ENCODE measurements at regions not wholly inside any gene's neighbourhood (a gene's known extent, or its start where the extent isn't known, plus 50 kb on each side); places are given as distances from the start of the nearest gene placed in this dataset.
"Not testable (repeated sequence)": the region's sequence is repeated elsewhere in the genome, so short reads cannot be mapped to it uniquely, and the experiment has no call there.

DNA sequence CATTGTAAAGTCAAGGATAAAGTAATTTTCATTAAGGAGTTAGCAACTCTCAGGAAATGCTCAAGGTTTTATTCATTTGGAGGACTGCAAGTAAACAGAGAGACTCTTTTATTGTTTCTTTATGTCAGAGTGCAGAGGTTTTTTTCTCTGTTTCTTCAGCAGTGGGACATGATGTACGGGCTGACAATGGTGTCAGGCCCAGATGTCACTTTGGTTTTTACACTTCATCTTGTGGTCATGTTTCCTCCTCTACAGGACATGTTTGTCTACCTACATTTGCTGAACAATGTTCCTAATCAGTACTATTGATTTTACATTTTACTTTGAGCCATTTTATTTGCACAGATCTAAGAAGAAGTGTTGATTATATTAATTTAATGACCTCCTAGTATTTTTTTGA is 72.8 kb upstream of the PARP8 start:
- Mint-ChIP-seq H3K27ac (peak overlapping the region; percentile 73), H3K36me3 (ENCODE audit: low read depth) (peaks cover 27% of the 10 kb centered on the region), H3K27me3 (ENCODE audit: insufficient read depth) (no peaks in the 10 kb centered on the region), H3K4me1 (ENCODE audit: low read depth) (peaks cover 57% of the 10 kb centered on the region), H3K9me3 (peaks cover 25% of the 10 kb centered on the region), H3K4me3 (peak overlapping the region; percentile 32)
- intact Hi-C loops (cut with micrococcal nuclease) = loop anchor here (1.0 to 5.0 kb wide), 4 partner anchors 29 to 153 kb away; no protein-coding TSS in a partner anchor
- peak; percentile 25 for DNase-seq (ENCODE audit: low spot score)

DNA sequence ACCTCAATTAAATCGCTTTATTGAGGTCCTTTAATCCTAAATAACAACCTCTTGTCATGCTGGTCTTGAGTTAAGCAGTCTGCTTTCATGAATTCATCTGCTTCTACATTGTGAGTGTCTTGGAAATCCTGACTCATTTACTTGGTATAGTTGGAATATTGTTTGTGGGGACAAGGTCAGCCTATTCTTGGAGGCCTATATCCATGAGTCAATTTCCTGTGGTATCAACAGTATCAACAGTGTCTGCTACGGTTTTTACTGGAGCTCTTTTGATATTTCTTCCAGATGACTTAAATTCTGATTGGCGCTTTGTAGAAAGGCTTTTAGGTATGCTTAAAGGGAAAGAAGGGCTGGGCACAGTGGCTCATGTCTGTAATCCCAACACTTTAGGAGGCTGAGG is 71.2 kb upstream of the PARP8 start:
- intact Hi-C loops (cut with micrococcal nuclease) = loop anchor here (2.0 kb wide), 1 partner anchor 30 kb away; no protein-coding TSS in a partner anchor
- Mint-ChIP-seq H3K36me3 (ENCODE audit: low read depth) (peaks cover 34% of the 10 kb centered on the region), H3K9me3 (peaks cover 37% of the 10 kb centered on the region), H3K27ac (no peak overlapping the region), H3K4me3 (no peak overlapping the region), H3K27me3 (ENCODE audit: insufficient read depth) (no peaks in the 10 kb centered on the region), H3K4me1 (ENCODE audit: low read depth) (peaks cover 55% of the 10 kb centered on the region)
- DNase-seq (ENCODE audit: low spot score) = no peak

GRCh38 chr5:50601576-50601975 is 64.9 kb upstream of the PARP8 start:
- peaks cover 31% of the 10 kb centered on the region for H3K36me3 Mint-ChIP-seq (ENCODE audit: low read depth)
- H3K4me1 Mint-ChIP-seq (ENCODE audit: low read depth) = peaks cover 28% of the 10 kb centered on the region
- H3K4me3 Mint-ChIP-seq; H3K27me3 Mint-ChIP-seq (ENCODE audit: insufficient read depth); H3K27ac Mint-ChIP-seq; intact Hi-C loops (cut with micrococcal nuclease): not testable (repeated sequence)
- peak; percentile 16 for DNase-seq (ENCODE audit: low spot score)
- peaks cover 37% of the 10 kb centered on the region for H3K9me3 Mint-ChIP-seq

- Mint-ChIP-seq H3K4me1 (ENCODE audit: low read depth) (peaks cover 25% of the 10 kb centered on the region), H3K27ac (no peak overlapping the region), H3K9me3 (peaks cover 17% of the 10 kb centered on the region), H3K4me3 (no peak overlapping the region), H3K36me3 (ENCODE audit: low read depth) (peaks cover 10% of the 10 kb centered on the region), H3K27me3 (ENCODE audit: insufficient read depth) (no peaks in the 10 kb centered on the region)
- intact Hi-C loops (cut with micrococcal nuclease) = no loop called here
- DNase-seq (ENCODE audit: low spot score) = no peak
Observed at GRCh38 chr5:50606179-50606578, 60.3 kb upstream of the PARP8 start.

DNA sequence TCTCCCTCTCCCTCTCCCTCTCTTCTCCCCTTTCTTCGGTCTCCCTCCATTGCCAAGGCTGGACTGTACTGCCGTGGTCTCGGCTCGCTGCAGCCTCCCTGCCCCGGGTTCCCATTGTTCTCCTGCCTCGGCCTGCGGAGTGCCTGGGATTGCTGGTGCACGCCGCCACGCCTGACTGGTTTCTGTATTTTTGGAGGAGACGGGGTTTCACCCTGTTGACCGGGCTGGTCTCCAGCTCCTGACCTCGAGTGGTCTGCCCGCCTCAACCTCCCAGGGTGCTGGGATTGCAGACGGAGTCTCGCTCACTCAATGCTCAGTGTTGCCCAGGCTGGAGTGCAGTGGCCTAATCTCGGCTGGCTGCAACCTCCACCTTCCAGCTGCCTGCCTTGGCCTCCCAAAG is 59.0 kb upstream of the PARP8 start:
- intact Hi-C loops (cut with micrococcal nuclease) = not testable (repeated sequence)
- peaks cover 10% of the 10 kb centered on the region for H3K36me3 Mint-ChIP-seq (ENCODE audit: low read depth)
- H3K9me3 Mint-ChIP-seq = peaks cover 16% of the 10 kb centered on the region

DNA sequence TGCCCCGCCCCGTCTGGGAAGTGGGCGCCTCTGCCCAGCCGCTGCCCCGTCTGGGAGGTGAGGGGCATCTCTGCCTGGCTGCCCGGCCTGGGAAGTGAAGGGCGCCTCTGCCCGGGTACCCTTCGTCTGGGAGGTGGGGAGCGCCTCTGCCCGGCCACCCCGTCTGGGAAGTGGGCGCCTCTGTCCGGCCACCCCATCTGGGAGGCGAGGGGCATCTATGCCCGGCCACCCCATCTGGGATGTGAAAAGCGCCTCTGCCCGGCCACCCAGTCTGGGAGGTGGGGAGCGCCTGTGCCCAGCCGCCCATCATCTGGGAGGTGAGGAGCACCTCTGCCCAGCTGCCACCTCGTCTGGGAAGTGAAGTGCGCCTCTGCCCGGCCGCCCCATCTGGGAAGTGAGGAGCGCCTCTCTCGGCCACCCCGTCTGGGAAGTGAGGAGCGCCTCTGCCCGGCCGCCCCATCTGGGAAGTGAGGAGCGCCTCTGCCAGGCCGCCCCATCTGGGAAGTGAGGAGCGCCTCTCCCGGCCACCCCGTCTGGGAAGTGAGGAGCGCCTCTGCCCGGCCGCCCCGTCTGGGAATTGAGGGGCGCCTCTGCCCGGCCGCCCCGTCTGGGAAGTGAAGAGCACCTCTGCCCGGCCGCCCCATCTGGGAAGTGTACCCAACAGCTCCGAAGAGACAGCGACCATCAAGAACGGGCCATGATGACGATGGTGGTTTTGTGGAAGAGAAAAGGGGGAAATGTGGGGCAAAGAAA is 58.3 kb upstream of the PARP8 start:
- Mint-ChIP-seq H3K36me3 (ENCODE audit: low read depth) (peaks cover 10% of the 10 kb centered on the region), H3K9me3 (peaks cover 21% of the 10 kb centered on the region), H3K4me1 (ENCODE audit: low read depth) (peaks cover 11% of the 10 kb centered on the region)
- H3K27ac Mint-ChIP-seq; H3K27me3 Mint-ChIP-seq (ENCODE audit: insufficient read depth); DNase-seq (ENCODE audit: low spot score); H3K4me3 Mint-ChIP-seq; intact Hi-C loops (cut with micrococcal nuclease): not testable (repeated sequence)

More for the DNA sequence above, 59.0 kb upstream of the PARP8 start:
- not testable (repeated sequence) for H3K4me3 Mint-ChIP-seq; H3K27me3 Mint-ChIP-seq (ENCODE audit: insufficient read depth); DNase-seq (ENCODE audit: low spot score); H3K27ac Mint-ChIP-seq
- peaks cover 16% of the 10 kb centered on the region for H3K4me1 Mint-ChIP-seq (ENCODE audit: low read depth)

DNA sequence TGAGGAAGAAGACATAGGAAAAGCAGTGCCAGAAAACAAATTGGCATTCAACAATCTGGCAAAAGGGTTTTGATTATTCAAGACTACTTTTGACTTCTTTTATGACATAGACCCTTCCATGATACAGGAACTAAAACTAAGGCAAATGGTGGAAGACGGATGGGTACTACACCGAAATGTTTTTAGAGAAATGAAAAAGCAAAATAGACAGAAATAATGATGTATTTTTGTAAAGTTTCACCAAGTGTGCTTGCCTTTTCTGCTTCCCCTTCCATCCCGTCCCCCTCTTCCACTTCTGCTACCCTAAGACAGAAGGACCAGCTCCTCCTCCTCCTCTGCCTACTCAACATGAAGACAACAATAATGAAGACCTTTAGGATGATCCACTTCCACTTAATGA is 53.4 kb upstream of the PARP8 start:
- intact Hi-C loops (cut with micrococcal nuclease); H3K4me1 Mint-ChIP-seq (ENCODE audit: low read depth): not testable (repeated sequence)
- peaks cover 27% of the 10 kb centered on the region for H3K9me3 Mint-ChIP-seq

More for the DNA sequence above, 53.4 kb upstream of the PARP8 start:
- H3K4me3 Mint-ChIP-seq; H3K36me3 Mint-ChIP-seq (ENCODE audit: low read depth); H3K27me3 Mint-ChIP-seq (ENCODE audit: insufficient read depth); H3K27ac Mint-ChIP-seq; DNase-seq (ENCODE audit: low spot score): not testable (repeated sequence)
